GM21423 (cell line): ENCODE measurements at regions not wholly inside any gene's neighbourhood (a gene's known extent, or its start where the extent isn't known, plus 50 kb on each side); places are given as distances from the start of the nearest gene placed in this dataset.

Source experiments
- ATAC-seq: cut with Tn5 transposase; IDR thresholded peaks from one replicate; pipeline ENCODE4 v1.9.1; 2021; ENCODE audit warnings: mild to moderate bottlenecking, moderate library complexity; ENCODE audit not compliant: unreplicated experiment

GRCh38 chr14:25180221-25180620 is 130.3 kb upstream of the STXBP6 start:
- ATAC-seq: no peak

DNA sequence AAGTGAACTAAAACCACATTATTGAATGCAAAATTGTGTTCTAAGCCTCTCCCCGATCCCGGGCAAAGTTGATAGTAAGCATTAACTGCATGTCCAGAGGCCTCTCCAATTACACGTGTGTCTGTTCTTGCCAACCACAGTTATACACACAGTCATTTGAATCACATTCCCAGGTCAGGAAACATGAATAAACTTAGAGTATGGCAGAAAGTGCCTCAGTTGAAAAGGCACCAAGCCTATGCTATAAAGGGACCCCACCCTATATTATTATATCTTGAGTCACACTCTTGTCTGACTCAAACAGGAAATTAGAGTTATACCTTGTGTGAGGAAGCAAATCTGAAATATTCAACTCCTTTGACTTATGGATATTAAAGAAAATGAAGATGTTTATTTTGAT is 128.3 kb upstream of the STXBP6 start:
- ATAC-seq: no peak

GRCh38 chr14:25150934-25151790 is 101.2 kb upstream of the STXBP6 start:
- no peak for ATAC-seq

DNA sequence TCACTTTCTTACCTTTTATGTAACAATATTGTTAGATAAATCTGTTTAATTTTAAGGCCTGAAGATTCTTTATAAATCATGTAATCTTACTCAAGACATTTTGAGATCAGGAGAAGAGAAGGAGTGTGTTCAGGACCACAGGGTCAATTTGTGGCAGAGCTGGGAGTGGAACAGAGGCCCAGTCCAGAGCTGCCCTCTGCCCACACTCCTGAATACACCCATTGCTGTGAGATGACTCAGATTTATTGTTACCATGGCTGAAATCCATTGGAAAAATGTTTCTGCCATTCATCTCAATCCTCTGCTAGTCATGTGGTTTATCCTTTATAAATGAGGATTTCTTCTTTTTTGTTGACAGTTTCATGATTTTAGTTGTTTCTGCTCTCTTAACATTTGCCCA is 100.5 kb upstream of the STXBP6 start:
- no peak for ATAC-seq

GRCh38 chr14:25140411-25140810 is 90.5 kb upstream of the STXBP6 start:
- ATAC-seq: no peak

DNA sequence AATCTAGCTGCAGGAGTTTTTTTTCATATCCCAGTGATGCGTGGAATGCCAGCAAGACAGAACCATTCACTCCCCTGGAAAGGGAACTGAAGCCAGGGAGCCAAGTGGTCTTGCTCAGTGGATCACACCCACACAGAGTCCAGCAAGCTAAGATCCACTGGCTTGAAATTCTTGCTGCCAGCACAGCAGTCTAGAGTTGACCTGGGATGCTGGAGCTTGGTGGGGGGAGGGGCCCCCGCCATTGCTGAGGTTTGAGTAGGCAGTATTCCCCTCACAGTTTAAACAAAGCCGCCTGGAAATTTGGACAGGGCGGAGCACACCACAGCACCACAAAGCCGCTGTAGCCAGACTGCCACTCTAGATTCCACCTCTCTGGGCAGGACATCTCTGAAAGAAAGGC is 86.9 kb upstream of the STXBP6 start:
- ATAC-seq: no peak

DNA sequence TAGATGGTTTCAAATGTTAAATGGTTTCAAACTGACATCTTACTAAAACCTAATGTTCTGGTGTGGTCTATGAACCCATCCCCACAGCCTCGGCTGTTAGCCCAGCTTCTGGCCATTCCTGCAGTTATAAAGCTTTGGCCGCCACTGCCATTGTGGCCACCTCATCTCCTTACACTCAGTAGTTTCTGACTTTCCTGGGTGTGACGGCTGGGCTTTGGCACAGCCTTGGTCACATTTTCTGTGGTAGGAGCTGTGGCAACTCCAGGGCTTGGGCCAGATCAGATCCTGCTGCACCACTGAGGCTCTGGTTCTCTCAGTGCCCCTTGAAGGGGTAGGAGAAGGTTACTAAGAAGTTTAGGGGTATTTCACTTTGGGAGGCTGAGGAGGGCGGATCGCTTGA is 84.2 kb upstream of the STXBP6 start:
- ATAC-seq: no peak

DNA sequence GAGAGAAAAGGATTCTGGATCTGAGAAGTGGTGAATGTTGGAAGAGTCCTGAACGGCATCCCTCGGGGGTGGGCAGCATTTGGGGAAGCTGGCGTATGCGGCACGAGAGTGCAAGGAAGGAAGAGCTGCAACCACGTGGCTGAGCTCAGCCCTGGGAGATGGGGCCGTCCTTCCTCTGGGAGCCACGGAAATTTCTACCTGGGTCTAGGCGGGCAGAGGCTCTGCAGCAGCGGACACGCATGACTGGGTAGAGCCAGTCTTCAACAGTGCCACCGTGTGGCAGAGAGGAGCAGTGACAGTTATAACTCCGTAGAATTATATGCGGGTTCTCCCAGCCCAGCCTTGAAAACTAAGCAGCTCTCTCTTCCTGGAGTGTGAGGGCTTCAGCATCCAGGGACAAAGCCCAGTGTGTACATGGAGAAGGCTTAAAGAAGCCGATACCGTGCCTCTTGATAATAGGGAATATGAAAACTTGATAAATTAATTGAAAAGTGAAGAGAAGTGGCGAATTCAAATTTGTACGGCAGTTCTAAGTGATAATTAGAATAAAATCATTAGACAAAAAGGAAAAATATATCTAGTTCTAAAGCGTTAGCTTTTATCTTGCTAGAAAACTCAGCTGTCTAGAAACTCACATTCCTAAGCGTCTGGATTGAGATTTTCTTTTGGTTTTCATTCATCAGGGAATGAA is 82.9 kb upstream of the STXBP6 start:
- ATAC-seq: peak; percentile 81

GRCh38 chr14:25132094-25132493 is 82.1 kb upstream of the STXBP6 start:
- no peak for ATAC-seq

DNA sequence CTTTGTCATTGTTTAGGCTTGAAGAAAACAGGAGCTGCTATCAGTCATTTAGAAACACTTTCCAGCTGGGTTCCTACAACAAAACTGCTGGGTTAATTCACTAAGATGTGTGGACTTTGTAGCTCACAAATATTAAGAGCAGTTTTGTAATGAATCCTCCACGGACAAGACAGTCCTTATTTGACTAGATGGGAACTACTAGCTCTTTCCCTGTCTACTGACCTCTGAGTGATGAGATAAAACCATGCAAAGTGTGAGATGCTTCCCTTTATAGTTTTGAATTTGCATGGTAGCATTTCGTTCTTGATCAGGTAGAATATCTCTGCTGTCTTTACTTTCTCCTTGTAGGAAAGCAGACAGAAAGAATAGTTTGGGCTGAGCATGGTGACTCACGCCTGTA is 72.9 kb upstream of the STXBP6 start:
- no peak for ATAC-seq

DNA sequence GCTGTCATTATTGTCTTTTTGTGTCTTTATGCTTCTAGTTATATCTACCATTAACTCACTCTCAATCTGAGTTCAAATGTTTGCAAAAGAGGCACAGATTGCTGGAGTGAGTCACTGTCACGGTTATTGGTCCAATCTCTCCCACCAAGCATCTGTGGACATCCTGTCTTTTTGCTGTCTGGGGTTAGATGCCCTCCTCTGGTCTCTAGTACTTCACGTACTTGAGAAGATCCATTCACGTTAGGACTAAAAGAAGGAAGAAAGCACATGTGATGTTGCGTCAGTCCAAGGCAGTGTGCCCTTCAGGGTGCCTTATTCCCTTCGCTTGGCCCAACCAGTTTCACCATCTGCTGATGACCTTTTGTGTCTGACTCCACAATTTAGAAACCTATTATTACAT is 72.3 kb upstream of the STXBP6 start:
- no peak for ATAC-seq

- no peak for ATAC-seq
Observed at GRCh38 chr14:25121337-25122129, 71.6 kb upstream of the STXBP6 start.

DNA sequence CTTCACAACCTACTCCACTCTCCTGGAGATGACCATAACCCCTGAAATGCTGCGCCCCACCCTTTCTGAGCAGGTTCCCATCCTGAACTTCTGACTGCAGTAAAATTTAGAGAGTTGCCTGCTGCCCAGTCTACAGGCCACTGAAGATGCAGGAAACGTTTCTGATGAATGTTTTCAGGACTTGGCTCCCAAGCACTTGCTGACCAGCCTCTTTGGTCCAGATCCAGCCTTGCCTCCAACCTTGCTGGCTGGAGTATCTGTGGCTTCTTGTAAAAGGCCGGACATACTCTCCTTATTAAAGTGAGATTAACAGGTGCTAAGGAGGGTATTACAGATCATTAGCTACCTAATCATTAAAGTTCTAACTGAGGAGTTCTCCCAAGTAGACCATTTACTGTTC is 70.3 kb upstream of the STXBP6 start:
- no peak for ATAC-seq

DNA sequence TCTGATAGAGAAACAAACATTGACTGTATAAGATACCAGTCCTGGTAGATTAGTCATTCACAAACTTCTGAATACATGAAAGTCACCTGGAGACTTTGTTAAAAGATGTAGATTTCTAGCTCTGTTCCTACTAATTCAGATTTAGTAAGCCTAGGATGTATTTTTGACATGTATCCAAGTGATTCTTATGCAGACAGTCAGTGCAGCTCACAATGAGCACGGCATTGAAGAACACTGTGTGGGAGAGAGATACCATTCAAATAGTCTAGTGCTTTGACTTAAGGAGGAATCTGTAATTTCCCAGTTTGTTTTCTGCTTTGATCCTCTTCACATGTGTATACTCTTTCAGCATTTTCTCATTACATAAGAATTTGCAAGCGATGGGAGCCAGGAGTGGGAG is 68.7 kb upstream of the STXBP6 start:
- ATAC-seq: no peak

- ATAC-seq: no peak
Observed at GRCh38 chr14:25117342-25117741, 67.4 kb upstream of the STXBP6 start.

DNA sequence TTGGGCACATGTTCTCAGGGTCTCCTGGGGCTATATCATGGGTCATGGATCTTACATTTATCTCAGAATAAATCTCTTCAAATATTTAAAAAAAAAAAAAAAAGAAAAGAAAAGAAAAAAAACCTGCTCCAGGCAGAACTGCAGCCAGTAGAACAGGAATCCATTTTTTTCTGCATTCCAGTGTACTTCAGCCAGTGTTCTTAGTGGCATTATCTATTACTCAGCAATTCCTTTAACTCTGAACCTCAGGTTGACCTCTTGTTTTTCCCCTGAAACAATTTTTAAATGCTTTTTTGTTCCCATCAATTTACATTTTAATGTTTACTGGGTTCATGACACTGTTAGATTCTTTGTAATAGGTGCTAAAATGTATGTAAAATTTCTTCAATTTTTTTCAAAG is 66.7 kb upstream of the STXBP6 start:
- no peak for ATAC-seq

DNA sequence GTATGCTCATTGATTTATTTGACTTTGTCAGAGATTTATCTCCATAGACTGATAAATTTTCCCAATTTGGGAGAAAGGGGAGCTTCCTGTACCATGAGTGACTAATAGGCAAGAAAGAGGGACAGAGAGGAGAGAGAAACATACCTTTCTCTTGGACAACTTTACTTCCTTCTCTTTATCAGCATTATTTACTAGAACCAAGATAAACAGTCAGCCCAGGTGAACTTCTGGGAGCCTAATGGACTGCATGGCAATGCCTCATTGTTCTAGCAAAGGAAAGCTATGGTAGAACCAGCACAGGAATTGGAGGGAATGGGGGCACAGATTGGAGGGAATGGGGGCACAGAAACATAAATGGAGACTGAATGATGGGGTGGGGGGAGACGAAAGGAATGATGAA is 63.4 kb upstream of the STXBP6 start:
- ATAC-seq: no peak

DNA sequence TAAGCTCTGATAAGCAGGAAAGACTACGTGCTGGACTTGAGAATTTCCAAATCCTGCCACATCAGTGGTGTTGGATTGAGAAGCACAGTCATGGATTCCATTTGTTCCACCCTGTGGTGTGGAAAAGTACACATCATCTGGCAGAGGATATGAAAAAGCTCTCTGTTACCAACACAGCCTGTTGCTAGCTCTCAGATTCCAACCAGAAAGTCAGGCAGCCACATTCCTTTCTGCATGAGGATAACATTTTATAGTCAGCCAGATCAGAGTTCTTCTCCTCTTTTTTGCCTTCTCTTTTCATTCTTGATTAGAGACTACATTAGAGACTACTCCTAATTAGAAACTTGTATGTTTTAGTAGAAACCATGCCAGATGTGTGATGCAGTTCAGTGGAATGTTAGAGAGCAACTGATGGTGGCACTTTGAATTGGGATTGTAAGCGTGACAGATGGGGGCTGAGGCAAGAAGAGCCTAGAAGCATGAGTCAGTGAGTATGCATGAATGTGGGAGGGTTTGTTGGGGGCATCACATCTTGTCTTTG is 61.2 kb upstream of the STXBP6 start:
- no peak for ATAC-seq

- no peak for ATAC-seq
Observed at GRCh38 chr14:25110106-25110505, 60.2 kb upstream of the STXBP6 start.

GRCh38 chr14:25108959-25109358 is 59.0 kb upstream of the STXBP6 start:
- no peak for ATAC-seq

DNA sequence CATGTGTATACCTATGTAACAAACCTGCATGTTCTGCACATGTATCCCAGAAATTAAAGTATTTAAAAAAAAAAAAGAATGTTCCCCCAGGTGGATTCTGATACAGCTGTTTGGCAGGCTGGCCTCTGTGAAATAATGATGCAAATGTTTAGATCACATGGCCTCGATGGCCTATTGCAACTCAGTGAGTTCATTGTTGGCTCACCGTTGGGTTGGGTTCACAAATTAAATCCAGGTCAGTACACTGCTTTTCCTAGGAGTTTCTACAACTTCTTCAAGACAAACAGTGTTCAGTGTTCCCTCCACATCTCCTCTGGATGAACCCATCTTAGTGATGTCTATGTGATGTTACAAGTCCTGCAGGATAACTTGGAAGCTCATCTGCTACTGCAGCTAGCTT is 58.3 kb upstream of the STXBP6 start:
- ATAC-seq: no peak
